ENCODE measurements at regions not wholly inside any gene's neighbourhood (a gene's known extent, or its start where the extent isn't known, plus 50 kb on each side); places are given as distances from the start of the nearest gene placed in this dataset.
"Not testable (repeated sequence)": the region's sequence is repeated elsewhere in the genome, so short reads cannot be mapped to it uniquely, and the experiment has no call there.

DNA sequence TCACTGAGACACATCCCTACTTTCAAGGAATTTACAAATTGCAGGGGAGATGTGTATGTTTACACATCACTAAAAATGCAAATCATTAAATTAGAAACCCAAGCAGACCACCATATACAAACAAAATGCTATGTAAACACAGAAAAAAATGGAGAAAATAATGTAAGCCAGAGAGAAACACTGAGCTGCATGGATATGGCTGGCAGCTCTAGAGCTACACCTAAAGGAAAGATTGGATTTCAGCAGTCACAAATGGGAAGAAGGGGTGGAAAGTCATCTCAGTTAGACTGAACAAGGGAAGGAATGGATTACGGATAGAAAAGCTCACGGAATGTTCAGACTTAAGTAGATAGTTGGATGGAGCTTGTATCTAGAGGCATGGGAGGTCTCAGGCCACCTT is 186.3 kb downstream of the MOSPD2 start:
- Mint-ChIP-seq H3K4me1 (ENCODE audit: low read depth) (no peaks in the 10 kb centered on the region), H3K36me3 (ENCODE audit: low read depth) (no peaks in the 10 kb centered on the region), H3K9me3 (no peaks in the 10 kb centered on the region), H3K4me3 (no peak overlapping the region), H3K27ac (no peak overlapping the region), H3K27me3 (peaks cover 10% of the 10 kb centered on the region)

DNA sequence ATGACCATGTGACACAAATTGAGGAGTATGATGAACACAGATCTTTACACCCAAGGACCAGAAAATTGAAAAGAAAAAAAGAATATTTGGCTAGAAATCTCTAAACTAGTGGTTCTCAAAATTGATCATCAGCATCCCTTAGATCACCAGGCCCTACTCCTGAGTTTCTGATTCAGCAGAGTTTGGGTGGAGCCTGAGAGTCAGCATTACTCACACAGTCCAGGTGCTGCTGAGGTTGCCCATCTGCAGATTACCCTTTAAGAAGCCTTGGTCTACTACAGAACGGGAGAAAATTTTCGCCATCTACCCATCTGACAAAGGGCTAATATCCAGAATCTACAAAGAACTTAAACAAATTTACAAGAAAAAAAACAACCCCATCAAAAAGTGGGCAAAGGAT is 182.8 kb downstream of the MOSPD2 start:
- H3K4me1 Mint-ChIP-seq (ENCODE audit: low read depth): no peaks in the 10 kb centered on the region
- peaks cover 4% of the 10 kb centered on the region for H3K27me3 Mint-ChIP-seq
- H3K9me3 Mint-ChIP-seq: no peaks in the 10 kb centered on the region
- no peaks in the 10 kb centered on the region for H3K36me3 Mint-ChIP-seq (ENCODE audit: low read depth)
- H3K4me3 Mint-ChIP-seq: no peak overlapping the region
- H3K27ac Mint-ChIP-seq: no peak overlapping the region

DNA sequence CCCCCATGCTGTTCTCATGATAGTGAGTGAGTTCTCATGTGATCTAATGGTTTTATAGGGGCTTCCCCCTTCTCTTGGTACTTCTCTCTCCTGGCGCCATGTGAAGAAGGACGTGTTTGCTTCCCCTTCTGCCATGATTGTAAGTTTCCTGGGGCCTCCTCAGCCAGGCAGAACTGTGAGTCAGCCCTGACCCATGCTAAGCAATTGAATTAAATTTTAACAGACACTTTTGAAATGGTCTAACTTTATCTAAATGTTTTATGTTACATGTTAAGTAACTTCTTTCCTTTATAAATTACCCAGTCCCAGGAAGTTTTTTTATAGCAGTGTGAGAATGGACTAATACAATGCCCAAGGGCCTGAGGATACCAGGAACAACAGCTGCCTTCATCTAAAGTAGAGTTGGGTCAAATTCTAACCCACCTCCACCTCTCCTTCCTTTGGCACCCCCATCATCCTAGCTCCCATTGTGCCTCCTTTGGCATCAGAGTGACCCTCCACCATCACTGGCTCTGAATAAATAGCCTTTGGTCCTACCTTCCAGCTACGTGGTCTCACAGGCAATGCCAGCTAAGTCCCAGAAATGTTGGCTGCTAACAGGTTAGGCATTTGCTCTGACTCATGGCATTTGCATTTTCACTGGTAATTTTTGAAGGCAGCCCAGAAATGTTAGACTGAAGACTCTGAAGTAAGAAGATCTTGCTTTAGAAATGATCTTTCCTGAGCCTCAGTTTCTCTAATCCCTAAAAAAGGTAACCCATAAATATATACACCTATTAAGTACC is 182.1 kb downstream of the MOSPD2 start:
- H3K36me3 Mint-ChIP-seq (ENCODE audit: low read depth): no peaks in the 10 kb centered on the region
- H3K27ac Mint-ChIP-seq: no peak overlapping the region
- no peaks in the 10 kb centered on the region for H3K9me3 Mint-ChIP-seq
- peaks cover 4% of the 10 kb centered on the region for H3K27me3 Mint-ChIP-seq
- H3K4me1 Mint-ChIP-seq (ENCODE audit: low read depth): no peaks in the 10 kb centered on the region
- H3K4me3 Mint-ChIP-seq: no peak overlapping the region

DNA sequence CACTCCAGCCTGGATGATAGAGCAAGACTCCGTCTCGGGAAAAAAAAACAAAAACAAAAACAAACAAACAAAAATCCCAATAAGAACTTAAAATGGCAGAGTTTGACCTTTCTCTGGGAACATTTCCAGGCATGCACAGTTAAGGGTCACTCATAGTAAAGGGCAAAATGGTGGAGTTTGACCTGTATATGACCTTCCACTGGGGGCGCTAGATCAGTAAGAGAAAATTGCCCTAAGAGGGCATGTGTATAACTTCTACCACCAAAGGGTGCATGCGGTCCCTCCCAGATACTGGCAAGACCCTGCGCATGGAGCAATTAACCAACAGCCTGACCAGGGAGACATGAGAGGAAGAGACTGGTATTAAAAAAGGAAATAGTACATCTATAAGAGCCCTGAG is 177.2 kb downstream of the MOSPD2 start:
- Mint-ChIP-seq H3K27me3 (no peaks in the 10 kb centered on the region), H3K27ac (no peak overlapping the region), H3K36me3 (ENCODE audit: low read depth) (no peaks in the 10 kb centered on the region), H3K9me3 (no peaks in the 10 kb centered on the region), H3K4me3 (no peak overlapping the region), H3K4me1 (ENCODE audit: low read depth) (no peaks in the 10 kb centered on the region)

- Mint-ChIP-seq H3K27ac (no peak overlapping the region), H3K36me3 (ENCODE audit: low read depth) (no peaks in the 10 kb centered on the region), H3K4me1 (ENCODE audit: low read depth) (peaks cover 5% of the 10 kb centered on the region), H3K27me3 (peaks cover 3% of the 10 kb centered on the region), H3K4me3 (no peak overlapping the region), H3K9me3 (no peaks in the 10 kb centered on the region)
Measured at GRCh38 chrX:15043538-15043937, 170.3 kb downstream of the MOSPD2 start.

DNA sequence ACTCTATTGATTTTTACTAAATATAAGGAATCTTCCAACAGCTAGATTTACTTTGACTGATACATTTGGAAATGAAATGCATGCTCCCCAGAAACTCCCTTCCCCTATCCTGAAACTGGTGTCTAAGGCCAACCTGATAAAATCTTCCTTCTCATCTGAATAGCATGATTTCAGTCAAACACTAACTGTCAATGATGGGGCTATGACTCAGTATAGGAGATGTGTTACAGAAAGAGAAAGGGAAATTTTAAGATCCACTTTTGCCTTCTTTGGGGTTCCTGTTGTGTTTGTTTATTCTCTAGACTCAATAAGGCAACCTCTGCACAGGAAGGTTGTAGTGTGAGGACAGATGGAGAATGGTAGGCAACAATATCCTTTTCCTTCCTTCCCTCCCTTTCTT is 160.7 kb downstream of the MOSPD2 start:
- Mint-ChIP-seq H3K36me3 (ENCODE audit: low read depth) (no peaks in the 10 kb centered on the region), H3K4me1 (ENCODE audit: low read depth) (peaks cover 10% of the 10 kb centered on the region), H3K4me3 (no peak overlapping the region), H3K27ac (no peak overlapping the region), H3K9me3 (no peaks in the 10 kb centered on the region), H3K27me3 (no peaks in the 10 kb centered on the region)

- Mint-ChIP-seq H3K27ac (no peak overlapping the region), H3K4me3 (no peak overlapping the region), H3K4me1 (ENCODE audit: low read depth) (no peaks in the 10 kb centered on the region)
Measured at GRCh38 chrX:15017491-15017890, 144.3 kb downstream of the MOSPD2 start.

GRCh38 chrX:15016051-15016450 is 142.8 kb downstream of the MOSPD2 start:
- H3K27me3 Mint-ChIP-seq: no peaks in the 10 kb centered on the region
- H3K4me3 Mint-ChIP-seq: no peak overlapping the region
- H3K36me3 Mint-ChIP-seq (ENCODE audit: low read depth): no peaks in the 10 kb centered on the region
- no peak overlapping the region for H3K27ac Mint-ChIP-seq
- no peaks in the 10 kb centered on the region for H3K9me3 Mint-ChIP-seq
- H3K4me1 Mint-ChIP-seq (ENCODE audit: low read depth): no peaks in the 10 kb centered on the region

More at GRCh38 chrX:15017491-15017890, 144.3 kb downstream of the MOSPD2 start:
- H3K9me3 Mint-ChIP-seq: no peaks in the 10 kb centered on the region
- H3K36me3 Mint-ChIP-seq (ENCODE audit: low read depth): no peaks in the 10 kb centered on the region
- no peaks in the 10 kb centered on the region for H3K27me3 Mint-ChIP-seq

DNA sequence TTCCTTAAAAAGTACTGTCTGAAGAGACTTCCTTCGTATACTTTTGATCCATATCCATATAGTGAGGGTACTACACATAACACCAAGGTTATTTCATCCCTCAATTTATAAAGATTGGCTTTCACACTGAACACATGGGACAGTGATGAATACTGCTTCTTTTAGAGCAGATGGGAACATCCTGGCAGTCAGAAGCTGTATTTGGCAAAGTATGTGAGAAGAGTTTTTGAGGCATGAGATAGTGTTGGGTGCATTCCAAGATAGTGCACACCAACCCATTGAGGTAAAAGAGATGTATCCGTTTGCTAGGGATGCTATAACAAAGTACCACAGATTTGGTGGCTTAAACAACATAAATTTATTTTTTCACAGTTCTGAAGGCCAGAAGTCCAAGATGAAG is 141.1 kb downstream of the MOSPD2 start:
- H3K4me1 Mint-ChIP-seq (ENCODE audit: low read depth): no peaks in the 10 kb centered on the region
- no peak overlapping the region for H3K4me3 Mint-ChIP-seq
- no peaks in the 10 kb centered on the region for H3K36me3 Mint-ChIP-seq (ENCODE audit: low read depth)
- no peaks in the 10 kb centered on the region for H3K27me3 Mint-ChIP-seq
- H3K27ac Mint-ChIP-seq: no peak overlapping the region
- no peaks in the 10 kb centered on the region for H3K9me3 Mint-ChIP-seq

DNA sequence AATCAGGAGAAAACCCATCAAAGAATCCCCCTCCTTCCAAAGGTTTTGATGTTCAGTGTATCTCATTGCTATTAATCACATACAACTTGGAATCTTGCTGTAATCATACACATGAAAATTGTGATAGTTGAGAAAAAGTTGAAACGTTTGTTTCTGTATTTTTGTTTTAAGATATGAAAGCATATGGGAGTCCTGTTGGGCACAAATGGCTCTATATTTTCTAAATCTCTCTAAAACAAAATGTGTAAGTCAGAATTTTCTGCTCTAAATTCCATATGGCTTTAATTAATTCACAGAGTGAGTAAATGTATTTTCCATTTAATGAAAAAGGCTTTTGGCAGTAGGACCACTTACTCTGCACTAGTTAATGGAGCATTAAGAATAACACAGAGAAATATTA is 140.2 kb downstream of the MOSPD2 start:
- no peaks in the 10 kb centered on the region for H3K4me1 Mint-ChIP-seq (ENCODE audit: low read depth)
- H3K27ac Mint-ChIP-seq: no peak overlapping the region
- H3K27me3 Mint-ChIP-seq: no peaks in the 10 kb centered on the region
- H3K9me3 Mint-ChIP-seq: no peaks in the 10 kb centered on the region
- no peaks in the 10 kb centered on the region for H3K36me3 Mint-ChIP-seq (ENCODE audit: low read depth)
- no peak overlapping the region for H3K4me3 Mint-ChIP-seq

- Mint-ChIP-seq H3K4me1 (ENCODE audit: low read depth) (no peaks in the 10 kb centered on the region), H3K9me3 (no peaks in the 10 kb centered on the region), H3K27me3 (peaks cover 6% of the 10 kb centered on the region), H3K36me3 (ENCODE audit: low read depth) (no peaks in the 10 kb centered on the region), H3K4me3 (no peak overlapping the region), H3K27ac (no peak overlapping the region)
Measured at GRCh38 chrX:14997271-14997670, 124.0 kb downstream of the MOSPD2 start.

DNA sequence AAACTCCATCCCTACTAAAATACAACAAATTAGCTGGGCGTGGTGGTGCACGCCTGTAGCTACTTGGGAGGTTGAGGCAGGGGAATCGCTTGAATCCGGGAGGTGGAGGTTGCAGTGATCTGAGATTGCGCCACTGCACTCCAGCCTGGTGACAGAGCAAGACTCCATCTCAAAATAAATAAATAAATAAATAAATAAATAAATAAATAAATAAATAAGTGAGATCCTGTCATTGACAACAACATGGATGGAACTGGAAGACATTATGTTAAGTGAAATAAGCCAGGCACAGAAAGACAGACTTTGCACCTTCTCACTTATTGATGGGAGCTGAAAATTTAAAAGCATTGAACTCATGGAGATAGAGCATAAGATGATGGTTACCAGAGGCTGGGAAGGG is 111.2 kb downstream of the MOSPD2 start:
- not testable (repeated sequence) for H3K4me3 Mint-ChIP-seq; H3K36me3 Mint-ChIP-seq (ENCODE audit: low read depth); H3K27me3 Mint-ChIP-seq; H3K9me3 Mint-ChIP-seq; H3K4me1 Mint-ChIP-seq (ENCODE audit: low read depth); H3K27ac Mint-ChIP-seq

Measured in stimulated activated naive CD8-positive, alpha-beta T cell treated with anti-CD3 and anti-CD28 coated beads, Interleukin-15, Interleukin-2, amounts not matched to agents 100 ng/mL and 50 ng/mL, for 24 hours (primary cell).